ENCODE measurements at regions not wholly inside any gene's neighbourhood (a gene's known extent, or its start where the extent isn't known, plus 50 kb on each side); places are given as distances from the start of the nearest gene placed in this dataset.

DNA sequence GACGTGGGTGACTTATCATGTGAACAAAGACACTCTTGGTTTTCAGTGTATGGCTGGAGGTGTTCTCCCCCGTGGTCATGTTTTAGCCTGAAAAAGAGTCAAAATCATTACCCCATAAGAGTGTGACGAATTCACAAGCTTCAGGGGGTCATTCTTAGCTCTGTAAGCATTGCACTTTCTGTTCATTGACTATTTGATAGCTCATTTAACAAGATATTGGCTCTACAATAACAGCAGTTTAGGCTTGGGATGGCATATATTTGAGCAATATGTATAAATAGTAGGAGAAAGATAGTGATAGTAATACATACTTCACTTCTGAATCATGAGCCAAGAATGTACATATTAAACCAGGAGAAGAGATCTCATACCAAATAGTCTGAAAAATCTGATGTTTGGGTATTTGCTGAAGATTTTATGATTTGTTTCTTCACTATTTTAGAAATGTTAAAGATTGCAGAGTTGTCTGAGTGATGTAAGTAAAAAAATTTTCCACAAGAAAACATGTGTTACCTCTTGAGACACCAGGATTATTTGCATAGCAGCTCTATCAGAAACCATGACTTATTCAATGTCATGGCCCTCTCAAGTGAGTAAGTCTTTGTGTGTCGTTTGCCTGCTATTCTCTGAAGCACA is 996.0 kb downstream of the OTOL1 start:
- Mint-ChIP-seq H3K4me1 (ENCODE audit: low read depth) (no peaks in the 10 kb centered on the region), H3K27ac (no peak overlapping the region), H3K9me3 (peaks cover 26% of the 10 kb centered on the region), H3K36me3 (ENCODE audit: low read depth) (no peaks in the 10 kb centered on the region), H3K27me3 (no peaks in the 10 kb centered on the region), H3K4me3 (no peak overlapping the region)
- intact Hi-C loops (cut with micrococcal nuclease), result no loop called here

DNA sequence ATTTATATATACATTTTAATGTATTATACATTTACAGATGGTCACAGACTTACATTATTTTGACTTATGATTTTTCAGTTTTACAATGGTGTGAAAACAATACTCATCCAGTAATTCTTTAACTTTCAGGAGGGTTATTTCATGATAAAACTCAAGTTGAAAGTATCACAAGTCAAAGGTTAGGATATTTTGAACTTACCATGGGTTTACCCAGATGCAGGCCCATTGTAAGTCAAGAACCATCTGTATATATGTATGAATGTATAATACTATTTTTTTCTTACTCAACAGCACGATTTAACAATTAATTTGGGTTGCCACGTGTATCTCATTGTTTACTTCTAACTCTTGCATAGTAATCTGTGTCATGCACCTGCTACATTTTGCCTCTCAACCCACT is 1002.0 kb downstream of the OTOL1 start:
- H3K27me3 Mint-ChIP-seq, result no peaks in the 10 kb centered on the region
- H3K27ac Mint-ChIP-seq, result no peak overlapping the region
- intact Hi-C loops (cut with micrococcal nuclease), result no loop called here
- H3K4me1 Mint-ChIP-seq (ENCODE audit: low read depth), result no peaks in the 10 kb centered on the region
- peaks cover 40% of the 10 kb centered on the region for H3K9me3 Mint-ChIP-seq
- H3K36me3 Mint-ChIP-seq (ENCODE audit: low read depth), result no peaks in the 10 kb centered on the region
- no peak overlapping the region for H3K4me3 Mint-ChIP-seq

DNA sequence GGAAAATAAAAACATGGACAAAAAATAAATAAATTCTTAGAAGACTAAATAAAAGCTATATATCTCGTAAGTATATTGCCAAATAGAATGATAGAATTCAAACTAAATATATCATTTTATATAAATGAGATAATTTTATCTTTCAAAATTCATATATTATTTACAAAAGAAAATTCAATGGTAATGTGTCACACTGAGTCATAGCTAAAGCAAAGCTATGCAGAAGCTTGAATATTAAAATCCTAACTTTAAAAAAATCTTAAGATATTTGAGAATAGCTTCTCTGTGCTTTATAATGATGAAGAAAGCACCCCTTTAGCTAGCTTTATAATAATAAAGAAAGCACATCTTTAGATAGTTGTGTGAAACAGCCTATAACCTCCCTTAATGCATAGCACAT is 1010.8 kb downstream of the OTOL1 start:
- H3K27ac Mint-ChIP-seq, result no peak overlapping the region
- no peaks in the 10 kb centered on the region for H3K27me3 Mint-ChIP-seq
- peaks cover 7% of the 10 kb centered on the region for H3K9me3 Mint-ChIP-seq
- no peaks in the 10 kb centered on the region for H3K4me1 Mint-ChIP-seq (ENCODE audit: low read depth)
- no peak overlapping the region for H3K4me3 Mint-ChIP-seq
- no peaks in the 10 kb centered on the region for H3K36me3 Mint-ChIP-seq (ENCODE audit: low read depth)
- intact Hi-C loops (cut with micrococcal nuclease), result no loop called here

DNA sequence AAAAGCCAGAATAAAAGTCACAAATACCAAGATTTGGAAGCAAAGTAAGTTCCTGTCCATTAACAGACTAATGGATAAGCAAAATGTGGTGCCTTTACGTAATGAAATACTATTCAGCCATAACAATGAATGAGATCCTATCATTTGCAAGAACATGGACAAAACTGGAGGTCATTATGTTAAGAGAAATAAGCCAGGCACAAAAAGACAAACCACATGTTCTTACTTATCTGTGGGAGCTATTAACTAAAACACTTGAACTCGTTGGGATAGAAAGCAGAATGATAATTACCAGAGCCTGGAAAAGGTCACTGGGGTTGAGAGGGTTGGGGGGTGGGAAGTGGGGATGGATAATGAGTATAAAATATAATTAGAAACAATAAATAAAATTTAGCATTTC is 1015.9 kb downstream of the OTOL1 start:
- Mint-ChIP-seq H3K9me3 (peaks cover 12% of the 10 kb centered on the region), H3K4me3 (no peak overlapping the region), H3K36me3 (ENCODE audit: low read depth) (no peaks in the 10 kb centered on the region), H3K4me1 (ENCODE audit: low read depth) (no peaks in the 10 kb centered on the region), H3K27ac (no peak overlapping the region), H3K27me3 (no peaks in the 10 kb centered on the region)
- intact Hi-C loops (cut with micrococcal nuclease), result no loop called here

DNA sequence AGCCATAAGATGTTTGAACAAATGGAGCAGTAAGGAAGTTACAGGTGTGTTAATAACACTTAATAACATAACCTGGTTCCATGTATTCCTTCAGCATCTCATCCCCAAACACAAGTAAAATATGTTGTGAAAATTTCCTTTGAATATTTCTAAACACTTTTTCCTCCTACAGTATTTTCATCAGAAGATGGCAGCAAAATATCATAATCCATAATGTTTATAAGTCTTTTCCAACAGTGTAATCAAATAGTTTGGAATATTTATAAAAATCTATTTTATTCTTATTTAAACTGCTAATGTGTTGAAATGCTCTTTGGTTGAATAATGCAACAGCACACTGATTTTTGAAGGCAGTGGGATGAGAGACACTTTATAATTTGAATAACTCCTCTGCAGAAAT is 1020.5 kb downstream of the OTOL1 start:
- Mint-ChIP-seq H3K4me1 (ENCODE audit: low read depth) (no peaks in the 10 kb centered on the region), H3K9me3 (peaks cover 20% of the 10 kb centered on the region), H3K27ac (no peak overlapping the region), H3K36me3 (ENCODE audit: low read depth) (no peaks in the 10 kb centered on the region), H3K27me3 (no peaks in the 10 kb centered on the region), H3K4me3 (no peak overlapping the region)
- intact Hi-C loops (cut with micrococcal nuclease), result no loop called here

DNA sequence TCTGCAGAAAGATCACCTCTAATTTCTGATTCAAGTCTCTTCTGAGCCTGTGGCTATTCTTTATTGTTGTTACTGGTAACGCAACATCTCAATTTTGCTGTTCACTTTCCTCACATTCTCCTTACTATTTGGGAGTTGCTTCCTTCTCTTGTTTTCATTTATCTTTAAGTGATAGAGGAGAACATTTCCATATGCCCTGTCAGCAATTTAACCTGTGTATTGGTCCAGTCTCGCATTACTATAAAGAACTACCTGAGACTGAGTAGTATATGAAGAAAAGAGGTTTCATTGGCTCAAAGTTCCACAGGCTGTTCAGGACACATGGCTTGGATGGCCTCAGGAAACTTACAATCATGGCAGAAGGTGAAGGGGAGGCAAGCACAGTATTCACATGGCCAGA is 1025.1 kb downstream of the OTOL1 start:
- intact Hi-C loops (cut with micrococcal nuclease), result no loop called here
- Mint-ChIP-seq H3K9me3 (peaks cover 9% of the 10 kb centered on the region), H3K4me1 (ENCODE audit: low read depth) (no peaks in the 10 kb centered on the region), H3K27me3 (no peaks in the 10 kb centered on the region), H3K27ac (no peak overlapping the region), H3K4me3 (no peak overlapping the region), H3K36me3 (ENCODE audit: low read depth) (no peaks in the 10 kb centered on the region)

DNA sequence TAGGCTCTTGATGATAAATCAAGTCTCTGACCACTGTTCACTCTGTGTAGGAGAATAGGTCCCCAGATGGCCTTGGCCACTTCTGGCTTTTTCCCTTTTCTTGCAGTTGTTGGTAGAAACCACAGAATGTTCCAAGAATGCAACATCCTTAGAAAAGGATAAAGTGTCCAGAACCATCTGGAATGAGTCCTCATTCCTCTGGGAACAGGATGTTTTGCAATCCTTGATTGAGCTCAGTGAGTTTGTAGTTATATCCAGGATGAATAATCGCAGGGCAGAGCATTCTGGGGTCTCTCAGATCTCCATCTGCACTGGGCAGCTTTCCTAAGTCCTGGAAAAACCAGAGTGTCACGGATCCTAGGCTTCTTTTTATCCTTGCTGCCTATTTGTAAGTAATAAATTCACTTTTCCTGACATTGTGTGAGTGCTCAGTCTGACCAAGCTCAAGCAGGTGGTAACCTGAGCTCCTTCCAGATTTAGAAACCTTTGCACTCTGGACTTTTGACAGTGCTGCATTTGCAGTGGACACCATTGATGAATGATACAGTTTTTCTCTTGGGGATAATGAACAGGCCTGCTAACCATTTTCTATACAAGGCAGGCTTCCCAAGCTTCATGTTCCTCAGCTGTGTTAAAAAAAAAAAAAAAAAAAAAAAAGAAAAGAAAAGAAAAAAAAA is 1028.6 kb downstream of the OTOL1 start:
- H3K36me3 Mint-ChIP-seq (ENCODE audit: low read depth), result no peaks in the 10 kb centered on the region
- no peaks in the 10 kb centered on the region for H3K27me3 Mint-ChIP-seq
- H3K9me3 Mint-ChIP-seq, result peaks cover 17% of the 10 kb centered on the region
- no peak overlapping the region for H3K27ac Mint-ChIP-seq
- no peak overlapping the region for H3K4me3 Mint-ChIP-seq
- H3K4me1 Mint-ChIP-seq (ENCODE audit: low read depth), result no peaks in the 10 kb centered on the region
- intact Hi-C loops (cut with micrococcal nuclease), result no loop called here

DNA sequence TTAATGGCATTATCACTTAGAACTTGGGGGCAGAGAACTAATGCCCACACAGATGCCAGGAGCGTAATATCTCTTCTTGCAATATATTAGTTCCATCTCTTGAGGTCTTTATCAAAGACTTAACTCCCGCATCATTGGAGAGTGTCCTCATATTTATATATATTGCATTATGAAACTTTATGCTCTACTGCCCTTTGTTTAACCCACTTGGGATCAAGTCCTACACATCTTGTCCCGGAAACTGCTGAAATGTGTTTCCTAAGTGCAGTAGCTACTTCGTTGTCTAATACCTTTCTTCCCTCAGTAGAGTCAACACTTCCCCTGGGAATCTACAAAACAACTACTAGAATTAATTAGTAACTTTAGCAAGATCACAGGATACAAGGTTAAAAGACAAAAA is 1029.2 kb downstream of the OTOL1 start:
- H3K27me3 Mint-ChIP-seq, result no peaks in the 10 kb centered on the region
- no peak overlapping the region for H3K27ac Mint-ChIP-seq
- H3K9me3 Mint-ChIP-seq, result peaks cover 17% of the 10 kb centered on the region
- intact Hi-C loops (cut with micrococcal nuclease), result no loop called here
- no peak overlapping the region for H3K4me3 Mint-ChIP-seq
- no peaks in the 10 kb centered on the region for H3K4me1 Mint-ChIP-seq (ENCODE audit: low read depth)
- H3K36me3 Mint-ChIP-seq (ENCODE audit: low read depth), result no peaks in the 10 kb centered on the region

DNA sequence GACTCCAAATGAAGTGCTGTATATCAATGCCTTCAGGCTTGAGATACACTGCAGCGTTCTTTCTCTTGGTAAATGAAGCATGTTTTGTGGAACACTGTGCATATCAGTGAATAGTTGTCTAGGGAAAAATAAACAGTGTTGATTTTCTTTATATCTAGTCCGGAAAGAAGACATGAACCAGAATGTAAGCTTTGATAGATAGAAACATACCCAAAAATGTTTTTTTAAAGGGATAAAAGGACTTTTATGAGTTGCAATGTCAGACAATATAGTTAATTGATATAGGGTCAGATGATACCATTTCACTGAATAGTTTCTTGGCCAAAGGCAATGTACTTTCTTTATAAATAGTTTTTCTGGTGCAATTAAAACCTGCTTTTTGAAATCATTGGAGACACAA is 1037.8 kb downstream of the OTOL1 start:
- no peaks in the 10 kb centered on the region for H3K27me3 Mint-ChIP-seq
- no peaks in the 10 kb centered on the region for H3K36me3 Mint-ChIP-seq (ENCODE audit: low read depth)
- H3K4me3 Mint-ChIP-seq, result no peak overlapping the region
- intact Hi-C loops (cut with micrococcal nuclease), result no loop called here
- no peak overlapping the region for H3K27ac Mint-ChIP-seq
- no peaks in the 10 kb centered on the region for H3K4me1 Mint-ChIP-seq (ENCODE audit: low read depth)
- H3K9me3 Mint-ChIP-seq, result no peaks in the 10 kb centered on the region

DNA sequence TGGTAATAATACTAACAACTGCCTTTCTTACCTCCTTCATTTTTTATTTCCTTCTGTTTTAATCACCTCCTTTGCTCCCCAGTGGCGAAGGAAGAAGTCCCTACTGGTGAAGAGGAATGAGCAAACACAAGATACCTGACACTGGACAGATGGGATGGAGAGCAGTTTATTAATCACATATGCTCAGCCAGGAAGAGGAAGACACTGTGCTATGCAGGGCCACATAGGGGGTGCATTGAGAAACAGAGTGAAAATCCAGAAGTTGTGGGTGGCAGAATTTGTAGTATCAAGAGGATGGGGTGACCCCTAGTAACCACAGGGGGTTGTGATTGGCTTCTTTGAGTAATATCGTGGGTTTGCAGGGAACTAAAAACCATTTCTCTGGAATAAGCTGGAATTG is 1041.9 kb downstream of the OTOL1 start:
- Mint-ChIP-seq H3K27ac (no peak overlapping the region), H3K4me1 (ENCODE audit: low read depth) (no peaks in the 10 kb centered on the region), H3K27me3 (no peaks in the 10 kb centered on the region), H3K4me3 (no peak overlapping the region), H3K36me3 (ENCODE audit: low read depth) (no peaks in the 10 kb centered on the region), H3K9me3 (peaks cover 12% of the 10 kb centered on the region)
- intact Hi-C loops (cut with micrococcal nuclease), result no loop called here

DNA sequence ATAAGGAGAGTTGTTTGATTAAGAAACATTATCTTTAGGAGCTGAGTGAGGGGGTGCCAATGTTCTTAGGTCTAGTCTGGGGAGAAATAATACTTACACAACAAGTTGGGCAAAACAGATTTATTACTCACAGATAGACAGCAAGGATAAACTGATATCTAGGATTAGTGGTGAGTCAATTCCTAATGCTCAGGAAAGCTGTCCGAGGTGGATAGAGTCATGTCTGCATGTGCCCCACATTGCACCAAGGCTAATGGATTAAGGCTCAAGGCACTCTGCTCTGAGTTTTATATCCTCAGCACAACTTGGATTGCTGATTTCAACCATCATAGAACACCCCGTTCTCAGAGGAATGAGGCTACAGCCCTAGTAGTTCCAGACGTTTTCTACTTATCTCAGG is 1042.3 kb downstream of the OTOL1 start:
- Mint-ChIP-seq H3K9me3 (peaks cover 12% of the 10 kb centered on the region), H3K27me3 (no peaks in the 10 kb centered on the region), H3K4me3 (no peak overlapping the region), H3K27ac (no peak overlapping the region), H3K4me1 (ENCODE audit: low read depth) (no peaks in the 10 kb centered on the region), H3K36me3 (ENCODE audit: low read depth) (no peaks in the 10 kb centered on the region)
- intact Hi-C loops (cut with micrococcal nuclease), result no loop called here

DNA sequence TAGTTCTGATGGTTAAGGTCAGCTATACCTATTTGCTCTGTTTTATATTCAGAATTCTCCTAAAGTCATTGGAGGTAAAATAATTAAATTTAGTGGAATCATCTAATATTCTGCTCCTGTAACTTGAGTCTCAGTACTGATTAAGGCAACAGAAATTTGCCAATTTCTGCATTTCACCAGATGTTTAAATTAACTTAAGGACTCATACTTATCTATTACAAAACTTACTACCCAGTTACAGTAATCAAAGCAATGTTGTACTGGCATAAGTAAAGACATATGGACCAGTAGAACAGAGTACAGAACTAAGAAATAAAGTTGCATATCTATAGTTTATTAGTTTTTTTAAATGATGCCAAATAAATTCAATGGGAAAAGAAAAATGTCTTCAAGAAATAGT is 1043.8 kb downstream of the OTOL1 start:
- no peaks in the 10 kb centered on the region for H3K27me3 Mint-ChIP-seq
- intact Hi-C loops (cut with micrococcal nuclease), result no loop called here
- no peak overlapping the region for H3K27ac Mint-ChIP-seq
- H3K9me3 Mint-ChIP-seq, result peaks cover 12% of the 10 kb centered on the region
- no peaks in the 10 kb centered on the region for H3K36me3 Mint-ChIP-seq (ENCODE audit: low read depth)
- H3K4me3 Mint-ChIP-seq, result no peak overlapping the region
- H3K4me1 Mint-ChIP-seq (ENCODE audit: low read depth), result no peaks in the 10 kb centered on the region

DNA sequence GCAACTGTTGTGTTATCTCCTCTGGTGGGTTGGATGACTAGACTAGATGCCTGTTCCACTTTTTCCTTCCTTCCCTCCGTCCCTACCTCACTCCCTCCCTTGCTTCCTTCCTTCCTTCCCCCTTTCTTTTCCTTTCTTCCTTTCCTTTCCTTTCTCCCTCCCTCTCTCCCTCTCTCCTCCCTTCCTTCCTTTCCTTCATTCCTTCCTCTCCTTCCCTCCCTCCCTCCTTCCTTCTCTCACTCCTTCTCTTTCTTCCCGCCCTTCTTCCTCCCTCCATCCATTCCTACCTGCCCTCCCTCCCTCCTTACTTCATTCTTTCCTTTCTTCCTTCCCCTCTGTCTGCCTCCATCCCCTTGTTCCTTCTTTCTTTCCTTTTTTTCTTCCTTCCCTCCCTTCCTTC is 1045.3 kb downstream of the OTOL1 start:
- H3K9me3 Mint-ChIP-seq, result peaks cover 13% of the 10 kb centered on the region

DNA sequence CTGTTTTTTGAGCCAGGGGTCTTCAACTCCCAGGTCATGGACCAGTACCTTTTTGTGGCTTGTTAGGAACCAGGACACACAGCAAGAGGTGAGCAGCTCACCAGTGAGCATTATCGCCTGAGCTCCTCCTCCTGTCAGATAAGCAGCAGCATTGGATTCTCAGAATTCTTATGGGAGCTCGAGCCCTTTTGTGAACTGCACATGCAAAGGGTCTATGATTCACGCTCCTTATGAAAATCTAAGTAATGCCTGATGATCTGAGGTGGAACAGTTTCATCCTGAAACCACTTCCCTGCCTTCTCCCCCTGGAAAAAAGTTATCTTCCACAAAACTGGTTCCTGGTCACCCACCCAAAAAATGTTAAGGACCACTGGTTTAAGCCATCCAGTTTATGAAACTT is 1047.6 kb downstream of the OTOL1 start:
- no peak overlapping the region for H3K4me3 Mint-ChIP-seq
- H3K27me3 Mint-ChIP-seq, result no peaks in the 10 kb centered on the region
- peaks cover 19% of the 10 kb centered on the region for H3K9me3 Mint-ChIP-seq
- H3K27ac Mint-ChIP-seq, result no peak overlapping the region
- intact Hi-C loops (cut with micrococcal nuclease), result no loop called here
- no peaks in the 10 kb centered on the region for H3K36me3 Mint-ChIP-seq (ENCODE audit: low read depth)
- H3K4me1 Mint-ChIP-seq (ENCODE audit: low read depth), result no peaks in the 10 kb centered on the region

More for the DNA sequence above, 1045.3 kb downstream of the OTOL1 start:
- H3K27me3 Mint-ChIP-seq, result no peaks in the 10 kb centered on the region
- no peak overlapping the region for H3K27ac Mint-ChIP-seq
- H3K4me3 Mint-ChIP-seq, result no peak overlapping the region
- no peaks in the 10 kb centered on the region for H3K36me3 Mint-ChIP-seq (ENCODE audit: low read depth)
- intact Hi-C loops (cut with micrococcal nuclease), result no loop called here
- no peaks in the 10 kb centered on the region for H3K4me1 Mint-ChIP-seq (ENCODE audit: low read depth)

DNA sequence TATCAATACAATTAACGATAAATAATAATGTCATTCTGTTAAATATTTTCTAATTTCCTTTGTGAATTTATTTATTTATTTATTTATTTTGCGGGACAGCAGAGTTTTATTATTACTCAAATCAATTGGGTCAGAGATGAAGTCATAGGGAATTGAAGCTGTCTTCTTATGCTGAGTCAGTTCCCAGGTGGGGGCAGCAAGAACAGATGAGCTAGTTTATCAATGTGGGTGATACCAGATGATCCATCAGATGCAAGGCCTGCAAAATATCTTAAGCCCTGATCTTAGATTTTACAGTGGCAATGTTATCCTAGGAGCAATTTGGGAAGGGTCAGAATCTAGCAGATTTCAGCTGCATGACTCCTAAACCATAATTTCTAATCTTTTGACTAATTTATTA is 1050.3 kb downstream of the OTOL1 start:
- Mint-ChIP-seq H3K9me3 (peaks cover 20% of the 10 kb centered on the region), H3K36me3 (ENCODE audit: low read depth) (no peaks in the 10 kb centered on the region), H3K27me3 (no peaks in the 10 kb centered on the region), H3K4me1 (ENCODE audit: low read depth) (no peaks in the 10 kb centered on the region), H3K27ac (no peak overlapping the region), H3K4me3 (no peak overlapping the region)
- intact Hi-C loops (cut with micrococcal nuclease), result no loop called here

All from dendritic cell treated with granulocyte-macrophage colony-stimulating factor and Interleukin-4, amounts not matched to agents 40 ng/mL and 50 ng/mL, for 4 days (primary cell).